GM12878 (cell line): ENCODE measurements at regions not wholly inside any gene's neighbourhood (a gene's known extent, or its start where the extent isn't known, plus 50 kb on each side); places are given as distances from the start of the nearest gene placed in this dataset.

Experiments
- ATAC-seq: fragments of 200-7000 bp; cut with Tn5 transposase; 3 replicates; pipeline ENCODE4 v1.9.1; 2020; ENCODE audit warnings: mild to moderate bottlenecking, moderate library complexity
- BruUV-seq: library from RNA; stranded (reverse); fragments of 400-500 nt; replicated peaks from 2 replicates; lab custom pipeline; 2021; lab: Mats Ljungman, UMichigan
- CTCF ChIA-PET: fragments of 300-600 bp; sonication (Branson Sonifier 250); formaldehyde crosslinking; extraction: SDS; loops from one replicate; lab custom pipeline; 2021; ENCODE audit warnings: inconsistent platforms; lab: Yijun Ruan, JAX
- POLR2A ChIA-PET: fragments of 350-600 bp; formaldehyde crosslinking; extraction: SDS; loops from one replicate; lab custom pipeline; 2021; ENCODE audit warnings: inconsistent platforms; lab: Charles Lee
- RAD21 ChIA-PET: fragments of 300-600 bp; sonication (Branson Sonifier 250); formaldehyde crosslinking; loops from one replicate; lab custom pipeline; 2023; ENCODE audit warnings: antibody characterized with exemption; ENCODE audit not compliant: unreplicated experiment; lab: Charles Lee
- SMC1A ChIA-PET: fragments of 300-600 bp; sonication (Branson Sonifier 250); formaldehyde crosslinking; loops from one replicate; lab custom pipeline; 2023; ENCODE audit not compliant: unreplicated experiment, uncharacterized antibody; lab: Charles Lee
- DNase-seq: peaks from one replicate; pipeline ENCODE4 v3.0.0-alpha.2; 2011; ENCODE audit warnings: low read depth, low spot score
- FAIRE-seq: peaks from 3 replicates; lab custom pipeline; 2011; peaks lifted over from hg19 to GRCh38; lab: Jason Lieb, UNC
- H2AFZ ChIP-seq: 2 replicates; pipeline ENCODE4 v1.6.0; 2011; ENCODE audit warnings: low read depth, low read length, control low read depth; ENCODE audit not compliant: control insufficient read depth
- H3K27ac ChIP-seq: 2 replicates; pipeline ENCODE4 v1.5.1; 2011; ENCODE audit warnings: control low read depth; ENCODE audit not compliant: control insufficient read depth, insufficient read depth
- H3K27me3 ChIP-seq, 2 experiments: replicated peaks in 1 of 2; 2 replicates each; pipeline versions ENCODE4 v1.6.0 to v1.6.1; 2011; ENCODE audit warnings: low read length in 1 of 2; ENCODE audit not compliant: control insufficient read depth in 2 of 2, insufficient read depth in 2 of 2
- H3K36me3 ChIP-seq, 2 experiments: 2 replicates each; pipeline ENCODE4 v1.5.1; 2011; ENCODE audit warnings: low read length in 1 of 2; ENCODE audit not compliant: control insufficient read depth in 2 of 2, insufficient read depth in 2 of 2
- H3K4me1 ChIP-seq: 2 replicates; pipeline ENCODE4 v1.6.1; 2011; ENCODE audit warnings: mild to moderate bottlenecking, low read length, moderate library complexity, mixed read lengths; ENCODE audit not compliant: control insufficient read depth, insufficient read depth
- H3K4me2 ChIP-seq: 2 replicates; pipeline ENCODE4 v1.6.0; 2011; ENCODE audit warnings: control low read depth; ENCODE audit not compliant: control insufficient read depth, insufficient read depth
- H3K4me3 ChIP-seq: fragments of 200-600 bp; sonication (generic); 2 replicates; pipeline ENCODE4 v1.5.1; 2016
- H3K79me2 ChIP-seq: 2 replicates; pipeline ENCODE4 v1.6.0; 2011; ENCODE audit warnings: low read length; ENCODE audit not compliant: control insufficient read depth, insufficient read depth
- H3K9ac ChIP-seq: 2 replicates; pipeline ENCODE4 v1.8.0; 2011; ENCODE audit warnings: low read length, control low read depth, mixed read lengths; ENCODE audit not compliant: control insufficient read depth, insufficient read depth
- H3K9me3 ChIP-seq: replicated peaks from 3 replicates; pipeline ENCODE4 v1.5.1; 2011; ENCODE audit warnings: mild to moderate bottlenecking, low read length; ENCODE audit not compliant: control insufficient read depth, insufficient read depth
- H4K20me1 ChIP-seq: 2 replicates; pipeline ENCODE4 v1.6.0; 2011; ENCODE audit not compliant: control insufficient read depth, insufficient read depth
- ATF2 ChIP-seq: IDR thresholded peaks from 2 replicates; pipeline ENCODE4 v1.6.1; 2012; ENCODE audit warnings: low read length, inconsistent platforms
- CEBPZ ChIP-seq: fragments of 150-350 bp; IDR thresholded peaks from 2 replicates; pipeline ENCODE4 v1.6.1; 2016; ENCODE audit warnings: low read depth, low read length
- CHD2 ChIP-seq: IDR thresholded peaks from 2 replicates; pipeline ENCODE4 v1.6.1; 2011; ENCODE audit warnings: low read depth, low read length, improper control_type of control experiment, borderline replicate concordance
- EED ChIP-seq: sonication (generic); IDR thresholded peaks from 2 replicates; pipeline ENCODE4 v1.6.1; 2016; ENCODE audit warnings: antibody characterized with exemption, low read depth
- JUND ChIP-seq: IDR thresholded peaks from 2 replicates; pipeline ENCODE4 v1.6.1; 2012; ENCODE audit warnings: low read depth, mild to moderate bottlenecking, low read length, improper control_type of control experiment, moderate library complexity
- MYC ChIP-seq: IDR thresholded peaks from 2 replicates; pipeline ENCODE4 v1.6.1; 2011; ENCODE audit warnings: mild to moderate bottlenecking, low read length, moderate library complexity, inconsistent platforms; ENCODE audit not compliant: insufficient read depth, insufficient replicate concordance, insufficient read length, severe bottlenecking
- RAD51 ChIP-seq: fragments of 450-650 bp; IDR thresholded peaks from 2 replicates; pipeline ENCODE4 v1.6.1; 2016; ENCODE audit warnings: moderate library complexity, mild to moderate bottlenecking, inconsistent platforms
- TAF1 ChIP-seq: IDR thresholded peaks from 2 replicates; pipeline ENCODE4 v1.6.1; 2011; ENCODE audit warnings: mild to moderate bottlenecking, low read depth, low read length, borderline replicate concordance
- ZBTB33 ChIP-seq: fragments of 450-650 bp; IDR thresholded peaks from 2 replicates; pipeline ENCODE4 v1.6.1; 2017; ENCODE audit warnings: mild to moderate bottlenecking
- ZZZ3 ChIP-seq: IDR thresholded peaks from 2 replicates; pipeline ENCODE4 v1.6.1; 2011; ENCODE audit warnings: low read depth; ENCODE audit not compliant: control insufficient read depth, insufficient read length
- WGBS: methylation state at CpG from one replicate; pipeline ENCODE4 v1.1.6; 2016; ENCODE audit warnings: low lambda C conversion rate; ENCODE audit not compliant: insufficient replicate concordance, insufficient coverage; ENCODE audit errors: missing lambda C conversion rate; 5-methylcytosine and 5-hydroxymethylcytosine counted together
- in situ Hi-C: fragments of 300-500 bp; cut with MboI; formaldehyde crosslinking; loops from 9 replicates; pipeline ENCODE4 v1.14.3; 2018; ENCODE audit warnings: mixed read lengths
- intact Hi-C: fragments of 100-400 bp; cut with micrococcal nuclease; formaldehyde crosslinking; loops from one replicate; pipeline ENCODE4 v1.14.2; 2022; ENCODE audit not compliant: unreplicated experiment

GRCh38 chr9:108483676-108484075, 372.1 kb downstream of the ACTL7B start:
- Histone ChIP-seq H3K36me3 (no peaks in the 10 kb centered on the region), H3K27ac (no peak overlapping the region), H3K9me3 (no peaks in the 10 kb centered on the region), H2AFZ (no peak overlapping the region), H3K9ac (no peak overlapping the region), H3K4me3 (no peak overlapping the region), H3K27me3 (no peaks in the 10 kb centered on the region), H3K79me2 (no peaks in the 10 kb centered on the region), H3K4me2 (no peak overlapping the region), H3K4me1 (no peaks in the 10 kb centered on the region), H4K20me1 (no peaks in the 10 kb centered on the region)
- TF ChIP-seq CHD2 (no peak), ZZZ3 (no peak), ATF2 (no peak), MYC (no peak), TAF1 (no peak), ZBTB33 (no peak), JUND (no peak), CEBPZ (no peak), RAD51 (no peak), EED (no peak)
- ChIA-PET RAD21 (no interaction called here), POLR2A (no interaction called here), SMC1A (no interaction called here), CTCF (no interaction called here)
- in situ Hi-C loops = no loop called here
- no TSS peak for BruUV-seq
- WGBS = 37% methylated on average over 2 of the region's 2 CpGs
- FAIRE-seq (no peak), DNase-seq (no peak), ATAC-seq (no peak)
- intact Hi-C loops = no loop called here
